WTC11 (cell line): ENCODE measurements at regions not wholly inside any gene's neighbourhood (a gene's known extent, or its start where the extent isn't known, plus 50 kb on each side); places are given as distances from the start of the nearest gene placed in this dataset.

Experiments used
- ATAC-seq: fragments of 200-7000 bp; cut with Tn5 transposase; 2 replicates; pipeline ENCODE4 v1.10.0; 2021; ENCODE audit warnings: mild to moderate bottlenecking, moderate library complexity
- CTCF ChIA-PET: fragments of 300-600 bp; sonication (Branson Sonifier 250); formaldehyde crosslinking; loops from one replicate; lab custom pipeline; 2021; ENCODE audit warnings: antibody characterized with exemption; lab: Charles Lee
- POLR2A ChIA-PET: fragments of 350-600 bp; sonication (Branson Sonifier 250); formaldehyde crosslinking; loops from one replicate; lab custom pipeline; 2021; ENCODE audit warnings: antibody characterized with exemption; lab: Charles Lee
- DNase-seq: peaks from one replicate; pipeline ENCODE4 v3.0.0; 2021; ENCODE audit warnings: low spot score
- H3K27ac Mint-ChIP-seq: 2 replicates; pipeline ENCODE4 v1.8.0; 2021; ENCODE audit warnings: mixed read lengths
- H3K27me3 Mint-ChIP-seq: 2 replicates; pipeline ENCODE4 v1.8.0; 2021; ENCODE audit warnings: low read depth, mild to moderate bottlenecking, moderate library complexity, mixed read lengths
- H3K36me3 Mint-ChIP-seq: 2 replicates; pipeline ENCODE4 v1.8.0; 2021; ENCODE audit warnings: mixed read lengths
- H3K4me1 Mint-ChIP-seq: 2 replicates; pipeline ENCODE4 v1.8.0; 2022; ENCODE audit warnings: mixed read lengths
- H3K4me3 Mint-ChIP-seq: 2 replicates; pipeline ENCODE4 v1.8.0; 2021; ENCODE audit warnings: mild to moderate bottlenecking, moderate library complexity, mixed read lengths
- H3K9me3 Mint-ChIP-seq: 2 replicates; pipeline ENCODE4 v1.8.0; 2021; ENCODE audit warnings: mixed read lengths
- AFF4 ChIP-seq: sonication (generic); formaldehyde crosslinking; IDR thresholded peaks from 2 replicates; pipeline ENCODE4 v1.8.1; 2023; ENCODE audit warnings: mild to moderate bottlenecking, missing genetic modification reagents, borderline replicate concordance
- CREB1 ChIP-seq: sonication (generic); formaldehyde crosslinking; IDR thresholded peaks from 2 replicates; pipeline ENCODE4 v1.8.0; 2023; ENCODE audit warnings: mild to moderate bottlenecking, missing genetic modification reagents
- EMX1 ChIP-seq: fragments of 250-450 bp; sonication (Bioruptor Pico); IDR thresholded peaks from 2 replicates; pipeline ENCODE4 v1.8.0; 2021; ENCODE audit warnings: mild to moderate bottlenecking
- ESRRA ChIP-seq: sonication (generic); formaldehyde crosslinking; IDR thresholded peaks from 2 replicates; pipeline ENCODE4 v1.8.1; 2022; ENCODE audit warnings: mild to moderate bottlenecking, missing genetic modification reagents, borderline replicate concordance
- FOXK1 ChIP-seq: sonication (generic); formaldehyde crosslinking; IDR thresholded peaks from 2 replicates; pipeline ENCODE4 v1.8.0; 2022; ENCODE audit warnings: mild to moderate bottlenecking, moderate library complexity, missing genetic modification reagents
- FOXP1 ChIP-seq: sonication (generic); formaldehyde crosslinking; IDR thresholded peaks from 2 replicates; pipeline ENCODE4 v1.8.0; 2022; ENCODE audit warnings: missing genetic modification reagents, mild to moderate bottlenecking, moderate library complexity, borderline replicate concordance
- HMGXB4 ChIP-seq: sonication (generic); formaldehyde crosslinking; IDR thresholded peaks from 2 replicates; pipeline ENCODE4 v1.8.1; 2023; ENCODE audit warnings: mild to moderate bottlenecking, moderate library complexity, missing genetic modification reagents
- MYBL2 ChIP-seq: sonication (generic); formaldehyde crosslinking; IDR thresholded peaks from 2 replicates; pipeline ENCODE4 v1.8.1; 2023; ENCODE audit warnings: mild to moderate bottlenecking, moderate library complexity, missing genetic modification reagents
- NR1H2 ChIP-seq: sonication (generic); formaldehyde crosslinking; IDR thresholded peaks from 2 replicates; pipeline ENCODE4 v1.9.0; 2021; ENCODE audit warnings: mild to moderate bottlenecking, moderate library complexity, missing genetic modification reagents
- NR3C1 ChIP-seq: sonication (generic); formaldehyde crosslinking; conservative IDR thresholded peaks from 2 replicates; pipeline ENCODE4 v1.8.1; 2023; ENCODE audit warnings: low read depth, mild to moderate bottlenecking, missing genetic modification reagents
- PRDM15 ChIP-seq: sonication (generic); formaldehyde crosslinking; IDR thresholded peaks from 2 replicates; pipeline ENCODE4 v1.8.0; 2022; ENCODE audit warnings: missing genetic modification reagents
- PREB ChIP-seq: sonication (generic); formaldehyde crosslinking; IDR thresholded peaks from 2 replicates; pipeline ENCODE4 v1.8.1; 2022; ENCODE audit warnings: mild to moderate bottlenecking, missing genetic modification reagents, moderate library complexity, borderline replicate concordance
- SP1 ChIP-seq: sonication (generic); formaldehyde crosslinking; conservative IDR thresholded peaks from 2 replicates; pipeline ENCODE4 v1.8.1; 2022; ENCODE audit warnings: missing genetic modification reagents
- TCF7 ChIP-seq: sonication (generic); formaldehyde crosslinking; IDR thresholded peaks from 2 replicates; pipeline ENCODE4 v1.8.0; 2022; ENCODE audit warnings: mild to moderate bottlenecking, low read depth, missing genetic modification reagents, moderate library complexity
- TP53 ChIP-seq: sonication (generic); formaldehyde crosslinking; IDR thresholded peaks from 2 replicates; pipeline ENCODE4 v1.8.1; 2023; ENCODE audit warnings: mild to moderate bottlenecking, missing genetic modification reagents
- ZNF416 ChIP-seq: fragments of 250-450 bp; sonication (Bioruptor Pico); IDR thresholded peaks from 2 replicates; pipeline ENCODE4 v1.9.0; 2021; ENCODE audit warnings: mild to moderate bottlenecking, inconsistent platforms
- ZNF532 ChIP-seq: fragments of 250-450 bp; sonication (Bioruptor Pico); IDR thresholded peaks from 2 replicates; pipeline ENCODE4 v1.9.0; 2021; ENCODE audit warnings: mild to moderate bottlenecking, borderline replicate concordance
- ZNF671 ChIP-seq: fragments of 250-450 bp; sonication (Bioruptor Pico); IDR thresholded peaks from 2 replicates; pipeline ENCODE4 v1.8.0; 2021; ENCODE audit warnings: mild to moderate bottlenecking

GRCh38 chr13:19083340-19083739, 98.3 kb downstream of the TUBA3C start:
- Mint-ChIP-seq H3K4me3 (no peak overlapping the region), H3K9me3 (peaks cover 71% of the 10 kb centered on the region), H3K36me3 (peaks cover 79% of the 10 kb centered on the region), H3K4me1 (no peaks in the 10 kb centered on the region), H3K27me3 (peaks cover 28% of the 10 kb centered on the region), H3K27ac (no peak overlapping the region)
- DNase-seq: no peak
- CTCF ChIA-PET: no interaction called here
- no peak for TF ChIP-seq SP1 (CRISPR knock-in tag)
- no peak for TF ChIP-seq PREB
- TF ChIP-seq ZNF532 (CRISPR knock-in tag): no peak
- TF ChIP-seq ESRRA: no peak
- TF ChIP-seq AFF4 (CRISPR knock-in tag): no peak
- no peak for TF ChIP-seq FOXK1 (CRISPR knock-in tag)
- no peak for TF ChIP-seq TCF7 (CRISPR knock-in tag)
- TF ChIP-seq, all 79 proteins: peak for 0
- POLR2A ChIA-PET: no interaction called here
- no peak for ATAC-seq

- Mint-ChIP-seq H3K27me3 (peaks cover 16% of the 10 kb centered on the region; the same call in 1 of the 2 replicates), H3K36me3 (peaks cover 61% of the 10 kb centered on the region)
- DNase-seq: no peak
- TF ChIP-seq TP53 (CRISPR knock-in tag) (no peak), ZNF671 (no peak), CREB1 (no peak), MYBL2 (CRISPR knock-in tag) (no peak), PRDM15 (no peak), NR1H2 (CRISPR knock-in tag) (no peak), FOXP1 (no peak), HMGXB4 (CRISPR knock-in tag) (no peak), EMX1 (CRISPR knock-in tag) (no peak), NR3C1 (no peak), ZNF416 (CRISPR knock-in tag) (no peak)
- TF ChIP-seq, all 79 proteins: peak for 0
- H3K4me1 Mint-ChIP-seq: no peaks in the 10 kb centered on the region
- no peak overlapping the region for H3K4me3 Mint-ChIP-seq
- peaks cover 57% of the 10 kb centered on the region for H3K9me3 Mint-ChIP-seq
- CTCF ChIA-PET: no interaction called here
- ATAC-seq: no peak
- H3K27ac Mint-ChIP-seq: no peak overlapping the region
- POLR2A ChIA-PET: no interaction called here
These were observed 106.2 kb downstream of the TUBA3C start for GRCh38 chr13:19075418-19075817.
